ENCODE measurements at regions not wholly inside any gene's neighbourhood (a gene's known extent, or its start where the extent isn't known, plus 50 kb on each side); places are given as distances from the start of the nearest gene placed in this dataset.

GRCh38 chr3:74402821-74403220, 211.6 kb downstream of the CNTN3 start:
- Histone ChIP-seq H3K4me1 (no peaks in the 10 kb centered on the region), H3K4me3 (no peak overlapping the region), H3K36me3 (no peaks in the 10 kb centered on the region), H3K27me3 (ENCODE audit: low read depth) (no peaks in the 10 kb centered on the region), H3K9me3 (replicated peaks) (peaks cover 20% of the 10 kb centered on the region), H3K27ac (replicated peaks) (no peak overlapping the region)
- no peak for DNase-seq
- intact Hi-C loops (cut with micrococcal nuclease): no loop called here
- TF ChIP-seq CTCF (IDR thresholded peaks at IDR 0.05; ENCODE audit: borderline replicate concordance): no peak

- H3K27ac ChIP-seq (replicated peaks): no peak overlapping the region
- intact Hi-C loops (cut with micrococcal nuclease): no loop called here
- no peak overlapping the region for H3K4me3 ChIP-seq
- TF ChIP-seq CTCF (IDR thresholded peaks at IDR 0.05; ENCODE audit: borderline replicate concordance): no peak
- H3K27me3 ChIP-seq (ENCODE audit: low read depth): no peaks in the 10 kb centered on the region
- no peak for DNase-seq
- no peaks in the 10 kb centered on the region for H3K36me3 ChIP-seq
- H3K4me1 ChIP-seq: no peaks in the 10 kb centered on the region
- H3K9me3 ChIP-seq (replicated peaks): peaks cover 28% of the 10 kb centered on the region
Observed at GRCh38 chr3:74393426-74393825, 221.0 kb downstream of the CNTN3 start.

- H3K36me3 ChIP-seq: no peaks in the 10 kb centered on the region
- intact Hi-C loops (cut with micrococcal nuclease): no loop called here
- H3K9me3 ChIP-seq (replicated peaks): no peaks in the 10 kb centered on the region
- H3K4me3 ChIP-seq: no peak overlapping the region
- H3K4me1 ChIP-seq: no peaks in the 10 kb centered on the region
- no peak for DNase-seq
- no peak overlapping the region for H3K27ac ChIP-seq (replicated peaks)
- H3K27me3 ChIP-seq (ENCODE audit: low read depth): no peaks in the 10 kb centered on the region
- TF ChIP-seq CTCF (IDR thresholded peaks at IDR 0.05; ENCODE audit: borderline replicate concordance): no peak
Observed at GRCh38 chr3:74390121-74390877, 224.2 kb downstream of the CNTN3 start.

- Histone ChIP-seq H3K9me3 (replicated peaks) (no peaks in the 10 kb centered on the region), H3K27me3 (ENCODE audit: low read depth) (no peaks in the 10 kb centered on the region), H3K4me3 (no peak overlapping the region), H3K36me3 (no peaks in the 10 kb centered on the region), H3K4me1 (no peaks in the 10 kb centered on the region), H3K27ac (replicated peaks) (no peak overlapping the region)
- intact Hi-C loops (cut with micrococcal nuclease): no loop called here
- no peak for DNase-seq
- no peak for TF ChIP-seq CTCF (IDR thresholded peaks at IDR 0.05; ENCODE audit: borderline replicate concordance)
Observed at GRCh38 chr3:74387111-74387735, 227.2 kb downstream of the CNTN3 start.

- Histone ChIP-seq H3K9me3 (replicated peaks) (no peaks in the 10 kb centered on the region), H3K4me3 (no peak overlapping the region), H3K27me3 (ENCODE audit: low read depth) (no peaks in the 10 kb centered on the region), H3K27ac (replicated peaks) (no peak overlapping the region), H3K4me1 (no peaks in the 10 kb centered on the region), H3K36me3 (no peaks in the 10 kb centered on the region)
- intact Hi-C loops (cut with micrococcal nuclease): no loop called here
- TF ChIP-seq CTCF (IDR thresholded peaks at IDR 0.05; ENCODE audit: borderline replicate concordance): no peak
- DNase-seq: no peak
Observed at GRCh38 chr3:74384159-74384558, 230.3 kb downstream of the CNTN3 start.

All from left ventricle myocardium inferior (tissue), 1 donor.